Gastrocnemius medialis (tissue), 4 donors: ENCODE measurements at regions not wholly inside any gene's neighbourhood (a gene's known extent, or its start where the extent isn't known, plus 50 kb on each side); places are given as distances from the start of the nearest gene placed in this dataset.
"Not testable (repeated sequence)": the region's sequence is repeated elsewhere in the genome, so short reads cannot be mapped to it uniquely, and the experiment has no call there.

Experiments
- ATAC-seq, 2 donors: fragments of 150-250 bp; one replicate each; pipeline ENCODE4 v1.9.1; 2016
- DNase-seq, 2 donors: peaks; one replicate each; pipeline ENCODE4 v3.0.0-alpha.2; 2019
- H3K27ac ChIP-seq, 4 donors: fragments of 200-600 bp; sonication (generic); 1 replicate in 1 of 4; 2 replicates in 3 of 4; pipeline ENCODE4 v1.5.1; 2016 to 2018; ENCODE audit warnings: mild to moderate bottlenecking in 2 of 4, moderate library complexity in 1 of 4
- H3K27me3 ChIP-seq, 3 donors: fragments of 200-600 bp; sonication (generic) in 2 of 3; 1 replicate in 1 of 3; 2 replicates in 2 of 3; pipeline versions ENCODE4 v1.5.1 to v1.6.0; 2016 to 2019; ENCODE audit warnings: mild to moderate bottlenecking in 1 of 3, moderate library complexity in 1 of 3
- H3K36me3 ChIP-seq, 2 donors: fragments of 200-600 bp; sonication (generic) in 1 of 2; one replicate each; pipeline ENCODE4 v1.5.1; 2017 to 2018
- H3K4me1 ChIP-seq, 2 donors: fragments of 200-600 bp; sonication (generic) in 1 of 2; one replicate each; pipeline ENCODE4 v1.5.1; 2016 to 2017; ENCODE audit warnings: mild to moderate bottlenecking in 2 of 2
- H3K4me3 ChIP-seq, 4 donors: fragments of 200-600 bp; sonication (generic) in 3 of 4; 1 replicate in 1 of 4; 2 replicates in 3 of 4; pipeline ENCODE4 v1.5.1; 2016 to 2019; ENCODE audit warnings: mild to moderate bottlenecking in 2 of 4
- H3K9me3 ChIP-seq, 3 donors: fragments of 200-600 bp; sonication (generic) in 2 of 3; 1 replicate in 1 of 3; 2 replicates in 2 of 3; pipeline ENCODE4 v1.5.1; 2016 to 2019
- CTCF ChIP-seq, 5 experiments: fragments of 450-650 bp in 3 of 5; fragments of 200-600 bp in 2 of 5; sonication (generic) in 2 of 5; IDR thresholded peaks in 4 of 5; conservative IDR thresholded peaks in 1 of 5; 1 replicate in 4 of 5; 2 replicates in 1 of 5; pipeline ENCODE4 v1.5.1; 2016 to 2019; ENCODE audit warnings: antibody characterized with exemption in 5 of 5, mild to moderate bottlenecking in 3 of 5, moderate library complexity in 3 of 5
- POLR2A ChIP-seq, 2 donors: fragments of 450-650 bp; IDR thresholded peaks; one replicate each; pipeline ENCODE4 v1.6.1; 2017; ENCODE audit warnings: antibody characterized with exemption in 2 of 2, mild to moderate bottlenecking in 2 of 2, moderate library complexity in 2 of 2
- in situ Hi-C, 4 donors: fragments of 200-750 bp; cut with MboI; loops; one replicate each; pipeline versions ENCODE4 v1.15.0 to v1.8.0; 2017; ENCODE audit warnings: low sequenced_read_pairs in 4 of 4
- intact Hi-C: fragments of 100-400 bp; cut with DNase I; formaldehyde crosslinking; loops from one replicate; pipeline ENCODE4 v1.15.1; 2023; ENCODE audit warnings: low total_unique reads

DNA sequence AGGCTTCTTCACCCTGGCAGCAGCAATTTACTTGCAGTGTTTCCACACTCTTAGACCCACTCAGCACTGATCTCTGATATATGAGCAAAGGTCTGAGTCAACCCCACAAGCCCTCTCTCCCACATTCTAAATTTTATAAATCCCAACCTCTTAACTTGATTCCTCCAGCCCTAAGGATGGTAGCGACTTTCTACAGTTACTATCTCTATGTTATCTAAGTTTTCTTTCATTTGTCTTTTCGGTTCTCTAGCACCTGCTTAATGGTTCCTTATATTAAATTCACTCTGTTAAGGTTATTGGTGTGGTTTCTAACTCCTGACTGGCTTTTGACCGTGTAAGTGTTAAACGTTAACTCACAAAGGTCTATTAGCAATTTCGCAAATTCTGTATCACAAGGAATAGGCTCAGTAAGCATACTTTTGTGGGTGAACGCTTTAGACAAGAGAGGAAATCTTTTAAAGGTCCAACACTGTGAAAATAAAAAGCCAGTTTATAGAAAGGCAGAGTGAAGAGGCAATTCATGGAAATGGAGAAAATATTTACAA lies 99.3 kb downstream of the DLEU7 start:
- no peaks in the 10 kb centered on the region for H3K9me3 ChIP-seq
- TF ChIP-seq CTCF (IDR thresholded peaks at IDR 0.05 in 4 of 5, conservative IDR thresholded peaks at IDR 0.05 in 1 of 5), result no peak
- no peak for TF ChIP-seq POLR2A (IDR thresholded peaks at IDR 0.05)
- H3K4me1 ChIP-seq, result no peaks in the 10 kb centered on the region
- ATAC-seq (no peak), DNase-seq (no peak)
- no peak overlapping the region for H3K27ac ChIP-seq
- H3K27me3 ChIP-seq, result no peaks in the 10 kb centered on the region
- intact Hi-C loops (no loop called here), in situ Hi-C loops (no loop called here)
- H3K36me3 ChIP-seq, result no peaks in the 10 kb centered on the region
- H3K4me3 ChIP-seq, result no peak overlapping the region

GRCh38 chr13:50745542-50746115 lies 97.9 kb downstream of the DLEU7 start:
- no peak overlapping the region for H3K4me3 ChIP-seq
- DNase-seq (no peak), ATAC-seq (no peak)
- no peaks in the 10 kb centered on the region for H3K27me3 ChIP-seq
- TF ChIP-seq POLR2A (IDR thresholded peaks at IDR 0.05) (no peak), CTCF (IDR thresholded peaks at IDR 0.05 in 4 of 5, conservative IDR thresholded peaks at IDR 0.05 in 1 of 5) (no peak)
- intact Hi-C loops, result no loop called here
- H3K27ac ChIP-seq, result no peak overlapping the region
- no peaks in the 10 kb centered on the region for H3K9me3 ChIP-seq
- in situ Hi-C loops, result no loop called here
- H3K36me3 ChIP-seq, result no peaks in the 10 kb centered on the region
- no peaks in the 10 kb centered on the region for H3K4me1 ChIP-seq

DNA sequence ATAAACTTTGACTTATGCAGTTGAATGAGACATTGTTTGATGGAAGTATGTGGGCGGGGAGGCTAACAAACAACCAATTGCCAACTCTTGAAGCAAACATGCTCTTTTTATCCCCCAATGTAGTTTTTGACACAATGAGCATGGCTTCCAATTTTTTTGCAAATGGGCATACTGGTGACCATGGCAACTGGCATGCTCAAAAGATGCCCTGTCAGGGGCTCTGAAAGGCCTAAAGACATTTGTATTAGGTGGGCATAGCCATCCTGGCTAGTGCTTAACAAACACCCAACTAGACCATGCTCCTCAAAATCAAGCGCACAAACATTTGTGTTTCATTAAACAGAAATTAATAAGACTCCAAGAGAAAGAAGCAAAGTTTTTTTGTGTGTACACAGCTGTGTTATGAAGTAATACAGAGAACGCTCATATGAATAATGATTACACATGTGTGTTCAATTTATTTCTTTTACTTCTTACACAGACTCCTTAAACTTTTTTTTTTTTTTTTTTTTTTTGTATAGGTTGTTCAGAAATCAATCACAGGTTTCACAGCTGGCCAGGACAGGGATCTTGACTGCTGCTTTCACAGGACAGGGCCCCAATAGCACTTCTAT lies 95.6 kb downstream of the DLEU7 start:
- Histone ChIP-seq H3K9me3 (no peaks in the 10 kb centered on the region), H3K4me3 (no peak overlapping the region), H3K4me1 (no peaks in the 10 kb centered on the region), H3K27me3 (no peaks in the 10 kb centered on the region), H3K27ac (no peak overlapping the region), H3K36me3 (no peaks in the 10 kb centered on the region)
- in situ Hi-C loops, result no loop called here
- DNase-seq (no peak), ATAC-seq (no peak)
- no peak for TF ChIP-seq CTCF (IDR thresholded peaks at IDR 0.05 in 4 of 5, conservative IDR thresholded peaks at IDR 0.05 in 1 of 5)
- TF ChIP-seq POLR2A (IDR thresholded peaks at IDR 0.05), result no peak
- intact Hi-C loops, result no loop called here

GRCh38 chr13:50753221-50753620 lies 90.3 kb downstream of the DLEU7 start:
- H3K4me3 ChIP-seq, H3K9me3 ChIP-seq, H3K27me3 ChIP-seq, ATAC-seq, H3K4me1 ChIP-seq, intact Hi-C loops, DNase-seq, H3K36me3 ChIP-seq, H3K27ac ChIP-seq, in situ Hi-C loops: not testable (repeated sequence)

- ATAC-seq, H3K4me3 ChIP-seq, in situ Hi-C loops, H3K36me3 ChIP-seq, intact Hi-C loops, H3K4me1 ChIP-seq, DNase-seq, H3K27me3 ChIP-seq, H3K27ac ChIP-seq, H3K9me3 ChIP-seq: not testable (repeated sequence)
Measured at GRCh38 chr13:50755862-50756685, 87.4 kb downstream of the DLEU7 start.
